ENCODE measurements at regions not wholly inside any gene's neighbourhood (a gene's known extent, or its start where the extent isn't known, plus 50 kb on each side); places are given as distances from the start of the nearest gene placed in this dataset.

- TF ChIP-seq, protein P1, sequence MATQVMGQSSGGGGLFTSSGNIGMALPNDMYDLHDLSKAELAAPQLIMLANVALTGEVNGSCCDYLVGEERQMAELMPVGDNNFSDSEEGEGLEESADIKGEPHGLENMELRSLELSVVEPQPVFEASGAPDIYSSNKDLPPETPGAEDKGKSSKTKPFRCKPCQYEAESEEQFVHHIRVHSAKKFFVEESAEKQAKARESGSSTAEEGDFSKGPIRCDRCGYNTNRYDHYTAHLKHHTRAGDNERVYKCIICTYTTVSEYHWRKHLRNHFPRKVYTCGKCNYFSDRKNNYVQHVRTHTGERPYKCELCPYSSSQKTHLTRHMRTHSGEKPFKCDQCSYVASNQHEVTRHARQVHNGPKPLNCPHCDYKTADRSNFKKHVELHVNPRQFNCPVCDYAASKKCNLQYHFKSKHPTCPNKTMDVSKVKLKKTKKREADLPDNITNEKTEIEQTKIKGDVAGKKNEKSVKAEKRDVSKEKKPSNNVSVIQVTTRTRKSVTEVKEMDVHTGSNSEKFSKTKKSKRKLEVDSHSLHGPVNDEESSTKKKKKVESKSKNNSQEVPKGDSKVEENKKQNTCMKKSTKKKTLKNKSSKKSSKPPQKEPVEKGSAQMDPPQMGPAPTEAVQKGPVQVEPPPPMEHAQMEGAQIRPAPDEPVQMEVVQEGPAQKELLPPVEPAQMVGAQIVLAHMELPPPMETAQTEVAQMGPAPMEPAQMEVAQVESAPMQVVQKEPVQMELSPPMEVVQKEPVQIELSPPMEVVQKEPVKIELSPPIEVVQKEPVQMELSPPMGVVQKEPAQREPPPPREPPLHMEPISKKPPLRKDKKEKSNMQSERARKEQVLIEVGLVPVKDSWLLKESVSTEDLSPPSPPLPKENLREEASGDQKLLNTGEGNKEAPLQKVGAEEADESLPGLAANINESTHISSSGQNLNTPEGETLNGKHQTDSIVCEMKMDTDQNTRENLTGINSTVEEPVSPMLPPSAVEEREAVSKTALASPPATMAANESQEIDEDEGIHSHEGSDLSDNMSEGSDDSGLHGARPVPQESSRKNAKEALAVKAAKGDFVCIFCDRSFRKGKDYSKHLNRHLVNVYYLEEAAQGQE (IDR thresholded peaks at IDR 0.05; ENCODE audit: low read depth) = no peak
- TF ChIP-seq FOXM1 (IDR thresholded peaks at IDR 0.05; ENCODE audit: borderline replicate concordance, low read depth) (no peak), NFIC (IDR thresholded peaks at IDR 0.05) (no peak), TCF12 (IDR thresholded peaks at IDR 0.05; ENCODE audit: low read depth) (no peak), EGR1 (IDR thresholded peaks at IDR 0.05) (no peak), RAD21 (IDR thresholded peaks at IDR 0.05; ENCODE audit: low read depth) (no peak), YY1 (IDR thresholded peaks at IDR 0.05; ENCODE audit: low read depth) (no peak)
- TF ChIP-seq, protein P2, sequence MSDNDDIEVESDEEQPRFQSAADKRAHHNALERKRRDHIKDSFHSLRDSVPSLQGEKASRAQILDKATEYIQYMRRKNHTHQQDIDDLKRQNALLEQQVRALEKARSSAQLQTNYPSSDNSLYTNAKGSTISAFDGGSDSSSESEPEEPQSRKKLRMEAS (IDR thresholded peaks at IDR 0.05) = no peak
Measured at GRCh38 chr3:4061195-4061594, 242.0 kb upstream of the SETMAR start.

DNA sequence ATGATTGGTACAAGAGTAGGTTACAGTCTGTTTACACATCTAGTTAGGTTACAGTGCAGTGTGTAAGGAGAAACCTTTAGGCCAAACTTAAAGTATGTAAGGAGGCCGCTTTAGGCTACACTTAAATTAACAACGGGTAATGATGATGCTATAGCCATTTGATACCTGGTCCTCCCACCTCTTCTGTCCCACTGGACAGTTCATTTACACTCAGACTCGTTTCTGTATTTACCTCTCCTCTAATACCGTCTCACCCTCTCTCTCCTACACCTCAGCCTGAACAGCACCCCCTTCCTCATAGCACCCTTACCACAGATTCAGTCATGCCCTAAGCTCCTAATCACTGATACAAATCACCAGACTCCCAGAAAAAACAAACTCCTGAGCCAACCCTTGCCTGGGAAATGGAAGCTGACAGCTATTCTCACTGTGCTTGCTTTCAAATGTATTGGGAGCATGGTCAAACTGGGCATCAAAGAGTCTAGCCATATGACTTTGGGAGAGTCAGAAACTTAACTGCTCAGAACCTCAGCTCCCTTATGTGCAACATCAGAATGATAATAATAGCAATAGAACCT is 241.3 kb upstream of the SETMAR start:
- TF ChIP-seq CREB1 (IDR thresholded peaks at IDR 0.05; ENCODE audit: low read depth) = no peak
- no peak for TF ChIP-seq EP300 (IDR thresholded peaks at IDR 0.05; ENCODE audit: borderline replicate concordance)
- TF ChIP-seq RAD21 (IDR thresholded peaks at IDR 0.05; ENCODE audit: low read depth) = no peak
- TF ChIP-seq ZBTB7A (IDR thresholded peaks at IDR 0.05; ENCODE audit: low read depth) = no peak
- TF ChIP-seq TAF1 (IDR thresholded peaks at IDR 0.05; ENCODE audit: low read depth) = no peak
- no peak for TF ChIP-seq FOXM1 (IDR thresholded peaks at IDR 0.05; ENCODE audit: borderline replicate concordance, low read depth)
- TF ChIP-seq NFIC (IDR thresholded peaks at IDR 0.05) = no peak
- no peak for TF ChIP-seq TEAD4 (IDR thresholded peaks at IDR 0.05)
- TF ChIP-seq TCF12 (IDR thresholded peaks at IDR 0.05; ENCODE audit: low read depth) = no peak
- TF ChIP-seq CEBPB (IDR thresholded peaks at IDR 0.05) = no peak
- TF ChIP-seq, protein P2 (IDR thresholded peaks at IDR 0.05) = no peak
- TF ChIP-seq EGR1 (IDR thresholded peaks at IDR 0.05) = no peak
- TF ChIP-seq, protein P1 (IDR thresholded peaks at IDR 0.05; ENCODE audit: low read depth) = no peak
- TF ChIP-seq YY1 (IDR thresholded peaks at IDR 0.05; ENCODE audit: low read depth) = no peak
- TF ChIP-seq, protein P3, sequence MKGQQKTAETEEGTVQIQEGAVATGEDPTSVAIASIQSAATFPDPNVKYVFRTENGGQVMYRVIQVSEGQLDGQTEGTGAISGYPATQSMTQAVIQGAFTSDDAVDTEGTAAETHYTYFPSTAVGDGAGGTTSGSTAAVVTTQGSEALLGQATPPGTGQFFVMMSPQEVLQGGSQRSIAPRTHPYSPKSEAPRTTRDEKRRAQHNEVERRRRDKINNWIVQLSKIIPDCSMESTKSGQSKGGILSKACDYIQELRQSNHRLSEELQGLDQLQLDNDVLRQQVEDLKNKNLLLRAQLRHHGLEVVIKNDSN (IDR thresholded peaks at IDR 0.05) = no peak

DNA sequence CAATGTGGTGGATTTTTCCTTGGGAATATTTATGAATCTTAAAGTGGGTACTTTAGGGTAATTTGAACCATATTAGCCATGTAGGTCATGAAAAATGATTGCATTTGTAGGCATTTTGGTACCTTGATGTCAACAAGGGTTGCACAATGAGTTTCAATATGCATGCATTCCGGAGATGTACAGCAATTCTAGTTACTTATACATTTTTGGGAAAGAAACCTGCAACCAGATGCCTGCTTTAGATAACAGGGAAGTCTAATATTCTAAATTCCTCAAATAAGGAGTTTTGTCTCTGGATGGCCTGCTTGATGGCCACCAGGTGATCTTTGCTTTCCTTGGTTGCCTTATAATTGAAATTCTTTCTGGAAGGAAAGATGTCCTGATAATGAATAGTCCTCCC is 240.5 kb upstream of the SETMAR start:
- no peak for TF ChIP-seq RAD21 (IDR thresholded peaks at IDR 0.05; ENCODE audit: low read depth)
- TF ChIP-seq ZBTB7A (IDR thresholded peaks at IDR 0.05; ENCODE audit: low read depth) = no peak
- no peak for TF ChIP-seq NFIC (IDR thresholded peaks at IDR 0.05)
- no peak for TF ChIP-seq CEBPB (IDR thresholded peaks at IDR 0.05)
- no peak for TF ChIP-seq YY1 (IDR thresholded peaks at IDR 0.05; ENCODE audit: low read depth)
- TF ChIP-seq, protein P2 (IDR thresholded peaks at IDR 0.05) = no peak
- TF ChIP-seq TCF12 (IDR thresholded peaks at IDR 0.05; ENCODE audit: low read depth) = no peak
- no peak for TF ChIP-seq CREB1 (IDR thresholded peaks at IDR 0.05; ENCODE audit: low read depth)
- TF ChIP-seq TEAD4 (IDR thresholded peaks at IDR 0.05) = no peak
- TF ChIP-seq EGR1 (IDR thresholded peaks at IDR 0.05) = no peak
- TF ChIP-seq FOXM1 (IDR thresholded peaks at IDR 0.05; ENCODE audit: borderline replicate concordance, low read depth) = no peak

DNA sequence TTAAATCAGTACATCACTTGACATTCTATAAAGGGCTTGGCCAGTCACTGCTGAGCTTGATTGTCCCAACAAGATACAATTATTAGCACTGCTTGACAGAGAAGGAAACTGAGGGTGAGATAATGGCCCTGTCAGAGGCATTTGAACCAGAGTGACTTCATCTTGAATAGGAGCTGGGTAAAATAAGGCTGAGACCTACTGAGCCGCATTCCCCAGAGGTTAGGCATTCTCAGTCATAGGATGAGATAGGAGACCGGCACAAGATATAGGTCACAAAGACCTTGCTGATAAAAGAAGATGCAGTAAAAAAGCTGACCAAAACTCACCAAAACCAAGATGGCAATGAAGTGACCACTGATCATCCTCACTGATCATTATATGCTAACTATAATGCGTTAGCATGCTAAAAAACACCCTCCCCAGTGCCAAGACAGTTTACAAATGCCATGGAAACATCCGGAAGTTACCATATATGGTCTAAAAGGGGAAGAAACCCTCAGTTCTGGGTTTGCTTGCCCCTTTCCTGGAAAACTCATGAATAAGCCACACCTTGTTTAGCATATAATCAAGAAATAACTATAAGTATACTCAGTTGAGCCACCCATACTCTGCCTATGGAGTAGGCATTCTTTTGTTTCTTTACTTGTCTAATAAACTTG is 239.1 kb upstream of the SETMAR start:
- no peak for TF ChIP-seq EGR1 (IDR thresholded peaks at IDR 0.05)
- TF ChIP-seq TAF1 (IDR thresholded peaks at IDR 0.05; ENCODE audit: low read depth) = no peak
- TF ChIP-seq, protein P1 (IDR thresholded peaks at IDR 0.05; ENCODE audit: low read depth) = no peak
- TF ChIP-seq EP300 (IDR thresholded peaks at IDR 0.05; ENCODE audit: borderline replicate concordance) = no peak
- TF ChIP-seq TEAD4 (IDR thresholded peaks at IDR 0.05) = no peak
- TF ChIP-seq FOXM1 (IDR thresholded peaks at IDR 0.05; ENCODE audit: borderline replicate concordance, low read depth) = no peak
- no peak for TF ChIP-seq ZBTB7A (IDR thresholded peaks at IDR 0.05; ENCODE audit: low read depth)
- TF ChIP-seq, protein P2 (IDR thresholded peaks at IDR 0.05) = no peak
